Epidermal melanocyte (primary cell): ENCODE measurements at regions not wholly inside any gene's neighbourhood (a gene's known extent, or its start where the extent isn't known, plus 50 kb on each side); places are given as distances from the start of the nearest gene placed in this dataset.
"Not testable (repeated sequence)": the region's sequence is repeated elsewhere in the genome, so short reads cannot be mapped to it uniquely, and the experiment has no call there.

Experiments
- DNase-seq: peaks from one replicate; pipeline ENCODE4 v3.0.0; 2011; ENCODE audit warnings: low spot score; ENCODE audit not compliant: insufficient read length

DNA sequence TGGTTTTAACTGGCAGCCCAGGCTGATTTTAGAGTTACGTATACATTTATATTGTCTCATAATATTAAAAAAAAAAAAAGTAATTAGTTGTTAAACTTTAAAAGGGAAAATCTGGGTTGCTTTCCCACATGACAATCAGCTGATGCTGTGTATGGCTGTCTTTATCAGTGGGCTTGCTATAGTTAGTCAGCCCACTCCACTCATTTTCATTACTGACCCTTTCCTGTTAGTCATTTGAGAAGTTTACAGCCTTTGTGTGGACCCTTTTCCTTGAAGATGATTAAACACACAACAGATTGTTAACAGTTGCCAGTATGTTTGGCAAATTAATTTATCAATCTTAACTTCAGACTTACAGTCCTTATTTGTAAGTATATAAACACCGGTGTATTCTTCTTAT, 164.5 kb upstream of the AGR3 start:
- DNase-seq: no peak

GRCh38 chr7:17046666-17047065, 164.9 kb upstream of the AGR3 start:
- no peak for DNase-seq

GRCh38 chr7:17053164-17053563, 171.4 kb upstream of the AGR3 start:
- not testable (repeated sequence) for DNase-seq

DNA sequence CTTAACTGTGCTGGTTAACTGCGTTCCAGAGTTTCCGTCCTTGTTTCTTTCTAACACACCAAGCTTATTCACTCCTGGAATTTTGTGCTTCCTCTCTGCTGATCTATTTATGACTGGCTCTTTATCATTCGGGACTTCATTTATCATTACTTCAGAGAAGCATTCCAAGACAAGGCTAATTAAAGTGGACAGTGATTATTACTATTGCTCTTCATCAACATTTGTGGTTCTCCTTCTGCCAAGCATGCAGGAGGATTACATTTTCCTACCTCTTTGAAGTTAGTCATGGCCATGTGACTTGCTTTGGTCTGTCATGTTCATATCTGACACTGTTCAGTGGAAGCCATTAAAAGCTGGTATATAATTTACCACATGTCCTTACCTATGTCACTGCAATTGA, 172.4 kb upstream of the AGR3 start:
- DNase-seq: no peak

- DNase-seq: no peak
Observed at GRCh38 chr7:17054836-17055235, 173.1 kb upstream of the AGR3 start.

DNA sequence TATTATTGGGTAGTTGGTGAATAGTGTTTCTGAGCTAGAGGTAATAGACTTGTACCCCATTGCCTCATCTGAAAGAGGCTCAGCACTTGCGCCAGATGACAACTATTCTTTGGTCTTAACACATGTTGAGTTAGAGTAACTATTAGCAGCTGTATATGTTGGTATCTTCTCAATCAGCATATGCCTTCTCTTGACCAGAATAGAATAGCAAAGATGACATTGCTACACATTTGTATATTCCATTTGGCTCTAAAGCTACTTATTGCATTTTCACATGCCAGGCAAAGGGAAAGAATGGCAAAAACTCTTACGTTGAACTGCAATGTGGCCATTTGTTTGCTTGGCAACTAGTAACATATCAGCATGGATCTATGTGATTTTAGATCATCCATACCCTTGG, 173.8 kb upstream of the AGR3 start:
- DNase-seq: no peak

DNA sequence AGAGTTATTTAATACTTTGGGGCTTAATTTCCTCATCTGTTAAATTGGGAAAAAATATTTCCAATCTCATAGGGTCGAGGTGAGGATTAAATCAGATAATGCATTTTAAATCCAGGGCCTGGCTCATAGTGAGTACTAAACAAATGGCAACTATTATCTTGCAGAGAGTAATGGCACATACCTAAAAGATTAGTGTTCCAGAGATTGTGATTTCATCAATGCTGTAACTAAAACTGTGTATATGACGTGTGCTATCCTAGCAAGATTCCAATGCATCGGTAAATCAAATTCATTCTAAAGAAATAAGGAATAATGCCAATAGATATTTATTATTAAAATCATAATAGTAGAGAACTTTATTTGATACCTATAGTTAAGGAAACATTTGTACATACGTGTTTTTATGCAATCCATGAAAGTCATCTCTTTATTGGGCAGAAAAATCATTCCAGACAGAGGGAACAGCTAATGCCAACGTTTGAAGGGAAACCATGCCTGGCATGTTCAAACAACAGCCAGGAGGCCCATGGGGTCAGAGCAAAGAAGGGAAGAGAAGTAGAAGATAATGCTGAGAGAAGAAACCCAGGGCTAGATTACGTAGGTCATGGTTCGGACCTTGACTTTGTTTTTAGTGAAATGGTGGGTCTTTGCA, 174.8 kb upstream of the AGR3 start:
- DNase-seq: no peak

DNA sequence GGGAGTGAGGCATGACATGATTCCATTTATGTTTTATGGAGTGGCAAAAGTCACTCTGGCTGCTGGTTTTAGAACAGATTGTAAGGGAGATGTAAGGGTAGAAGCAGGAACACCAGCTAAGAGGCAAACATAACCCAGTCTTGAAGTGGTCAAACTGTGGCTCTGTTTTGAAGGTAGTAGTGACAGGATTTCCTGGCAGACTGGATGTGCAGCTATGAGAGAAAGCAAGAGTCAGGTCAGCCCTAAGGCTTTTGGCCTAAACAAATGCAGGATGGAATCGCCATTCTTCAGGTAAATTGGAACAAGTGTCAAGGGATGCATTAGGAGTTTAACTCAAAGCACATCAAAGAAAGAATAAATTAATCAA, 175.3 kb upstream of the AGR3 start:
- DNase-seq: no peak

DNA sequence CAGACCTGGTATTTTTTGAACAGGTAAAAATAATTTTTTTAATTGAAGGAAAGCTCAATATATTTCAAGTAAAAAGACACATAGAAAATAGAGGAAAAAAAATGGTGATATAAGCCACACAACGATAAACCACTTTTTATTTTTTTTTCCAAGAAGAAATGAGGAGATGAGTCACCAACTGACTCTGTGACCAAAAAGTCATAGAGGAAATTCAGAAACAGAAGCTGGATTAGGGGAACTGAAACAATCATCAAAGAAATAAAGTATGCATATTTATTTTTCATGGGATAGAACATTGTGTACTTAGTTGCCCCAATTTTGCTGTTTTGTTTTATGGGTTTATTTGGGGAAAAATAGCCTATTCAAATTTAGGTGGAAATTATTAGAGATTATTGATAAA, 176.8 kb upstream of the AGR3 start:
- DNase-seq: no peak

DNA sequence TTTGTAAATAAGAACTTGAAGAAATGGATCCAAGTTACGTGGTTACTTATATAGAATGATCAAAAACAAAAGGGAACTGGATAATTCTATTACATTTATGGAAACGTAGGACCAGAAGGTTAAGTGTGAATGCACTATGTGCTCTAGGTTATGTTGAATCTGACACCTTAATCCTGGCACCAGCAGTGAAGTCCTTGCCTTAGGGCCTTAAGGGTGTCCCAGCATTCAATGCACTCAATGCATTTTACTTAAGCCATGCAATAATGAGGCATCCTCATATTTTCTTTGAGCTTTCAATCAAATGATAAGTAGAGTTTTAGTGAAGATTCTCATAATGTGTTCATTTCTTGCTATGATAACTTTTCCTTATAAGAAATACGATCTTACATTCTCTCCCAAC, 178.3 kb upstream of the AGR3 start:
- no peak for DNase-seq

DNA sequence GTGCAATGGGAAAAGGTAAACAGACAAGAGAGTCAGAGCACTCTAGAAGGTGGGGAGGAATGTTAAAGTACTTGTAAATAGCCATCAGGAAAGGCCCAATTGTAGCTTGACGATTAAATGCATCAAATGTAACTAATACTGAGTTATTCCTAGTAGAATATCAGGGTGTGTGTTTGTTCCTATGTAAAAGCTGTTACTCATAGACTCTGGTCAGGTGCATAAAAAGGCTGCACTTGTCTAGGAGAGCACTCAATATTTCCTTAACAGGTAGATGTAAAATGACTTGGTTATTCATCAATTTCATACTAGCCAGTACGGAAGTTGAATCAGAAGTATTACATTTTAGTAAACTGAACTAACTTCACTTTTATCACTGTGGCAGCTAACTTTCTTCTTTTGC, 179.7 kb upstream of the AGR3 start:
- DNase-seq: no peak

DNA sequence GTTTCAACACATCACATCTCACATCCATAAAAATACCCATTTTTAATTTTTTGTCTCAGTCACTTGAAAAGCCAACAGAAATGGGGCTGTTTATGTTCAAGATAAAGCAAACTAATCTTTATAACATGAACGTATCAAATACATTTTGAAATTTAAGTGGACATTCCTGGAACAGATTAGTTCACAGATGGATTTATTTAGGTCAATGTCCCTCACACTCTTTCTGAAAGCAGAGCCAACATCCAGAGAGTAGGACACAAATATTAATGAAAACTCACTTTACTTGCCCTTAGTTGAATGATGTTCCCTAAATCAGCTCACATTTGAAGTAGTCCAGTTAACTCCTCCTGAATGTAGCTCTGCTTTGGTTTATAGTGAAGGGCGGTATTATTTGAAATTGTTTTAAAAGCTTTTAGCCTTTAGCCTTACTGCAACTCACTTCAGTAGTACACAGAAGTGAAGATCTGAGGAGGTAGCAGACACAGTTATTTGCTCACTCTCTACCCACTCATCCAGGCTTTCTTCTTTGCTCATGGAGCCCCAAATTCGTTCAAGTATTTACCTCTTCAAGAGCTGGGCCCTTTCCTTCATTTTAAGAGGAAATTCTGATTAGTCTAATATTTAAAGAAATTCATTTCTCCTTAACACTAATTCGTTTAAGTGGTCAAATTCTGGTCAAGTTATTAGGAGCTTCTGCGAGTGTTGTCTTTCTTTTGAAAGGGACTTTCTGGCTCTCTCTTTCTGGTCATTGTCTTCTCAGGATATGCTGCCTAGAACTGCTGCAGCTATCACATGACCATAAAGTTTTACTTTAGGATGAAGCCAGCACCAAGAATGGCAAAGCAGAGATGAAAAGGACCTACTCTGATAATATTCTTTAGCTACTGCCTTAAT, 180.6 kb upstream of the AGR3 start:
- DNase-seq: no peak

DNA sequence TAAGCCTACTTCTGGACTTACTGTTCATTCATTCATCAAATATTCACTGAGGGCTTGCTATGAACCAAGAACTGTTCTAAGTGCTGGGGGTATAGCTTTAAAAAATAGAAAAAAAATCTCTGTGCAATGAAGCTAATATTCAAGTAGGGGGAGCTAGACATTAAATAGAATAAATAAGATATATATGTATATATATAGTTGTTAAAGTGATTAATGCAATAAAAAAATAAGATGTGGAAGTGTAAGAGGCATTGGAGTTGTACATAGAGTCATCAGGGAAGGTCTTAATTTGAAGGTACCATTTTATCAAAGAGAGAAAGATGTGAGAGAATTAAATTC, 181.2 kb upstream of the AGR3 start:
- DNase-seq: no peak

DNA sequence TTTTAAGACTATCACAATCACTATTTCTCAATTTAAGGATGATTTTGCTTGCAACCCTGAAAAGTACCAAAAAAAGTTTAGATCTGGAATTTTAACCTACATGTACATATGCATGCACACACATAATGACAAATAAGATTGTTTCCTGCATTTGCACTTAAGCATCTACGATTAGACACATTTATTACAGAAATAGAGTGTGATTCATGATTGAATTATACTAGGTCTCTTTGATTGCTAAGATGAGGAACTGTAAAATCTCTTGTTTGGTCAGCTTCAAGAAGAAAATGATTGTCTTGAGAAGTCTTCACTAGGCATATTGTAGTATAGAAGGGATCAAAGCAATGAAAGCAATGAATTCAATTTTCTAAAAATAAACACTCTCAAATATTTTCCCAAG, 185.9 kb upstream of the AGR3 start:
- no peak for DNase-seq

DNA sequence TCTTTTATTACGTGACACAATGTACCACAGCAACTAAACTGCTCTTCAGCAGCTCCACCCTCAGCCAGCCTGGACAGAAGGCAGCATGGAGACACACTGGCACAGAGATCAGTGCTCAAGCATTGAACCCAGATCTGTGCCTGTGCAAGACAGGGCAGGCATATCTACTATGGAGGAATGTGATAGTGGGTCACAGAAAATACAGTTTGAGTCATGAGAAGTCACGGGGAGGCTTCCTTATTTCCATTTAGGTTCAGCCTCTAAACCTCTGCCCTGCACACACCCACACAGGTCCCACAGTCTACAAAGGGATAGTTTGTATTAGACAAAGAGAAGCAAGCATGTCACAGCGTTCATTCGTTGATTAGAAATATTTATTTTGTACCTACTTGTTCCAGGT, 187.4 kb upstream of the AGR3 start:
- DNase-seq: no peak

GRCh38 chr7:17070231-17070708, 188.5 kb upstream of the AGR3 start:
- DNase-seq: no peak

GRCh38 chr7:17071866-17072265, 190.1 kb upstream of the AGR3 start:
- no peak for DNase-seq

DNA sequence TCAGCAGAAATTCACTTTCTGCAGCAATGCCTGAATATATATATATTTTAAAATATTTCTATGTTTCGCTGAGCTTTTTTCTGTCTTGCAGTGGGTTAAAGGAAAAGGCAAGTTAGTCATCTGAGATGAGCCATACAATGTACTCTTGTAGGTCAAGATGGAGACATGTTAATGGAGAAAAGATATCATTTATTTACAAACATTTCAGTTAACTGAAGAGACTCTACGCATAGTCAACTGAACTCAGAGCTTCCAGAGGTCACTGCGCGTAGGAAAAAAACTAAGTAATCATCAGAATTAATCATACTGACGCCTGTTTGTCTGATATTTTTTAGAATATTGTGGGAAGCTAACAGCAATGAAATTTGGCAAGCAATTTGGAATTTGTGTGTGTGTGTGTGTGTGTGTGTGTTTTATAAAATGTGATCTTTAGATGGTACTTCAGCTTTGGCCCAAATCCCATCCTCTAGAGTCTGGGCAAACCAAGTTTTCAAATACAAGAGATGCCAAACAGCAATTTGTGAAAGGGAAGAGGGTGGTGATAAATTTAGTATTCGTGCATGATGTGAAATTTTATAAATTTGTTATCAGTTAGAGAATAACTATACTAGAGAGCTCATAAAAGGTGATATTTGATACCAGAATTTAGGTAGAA, 193.9 kb upstream of the AGR3 start:
- DNase-seq: no peak

DNA sequence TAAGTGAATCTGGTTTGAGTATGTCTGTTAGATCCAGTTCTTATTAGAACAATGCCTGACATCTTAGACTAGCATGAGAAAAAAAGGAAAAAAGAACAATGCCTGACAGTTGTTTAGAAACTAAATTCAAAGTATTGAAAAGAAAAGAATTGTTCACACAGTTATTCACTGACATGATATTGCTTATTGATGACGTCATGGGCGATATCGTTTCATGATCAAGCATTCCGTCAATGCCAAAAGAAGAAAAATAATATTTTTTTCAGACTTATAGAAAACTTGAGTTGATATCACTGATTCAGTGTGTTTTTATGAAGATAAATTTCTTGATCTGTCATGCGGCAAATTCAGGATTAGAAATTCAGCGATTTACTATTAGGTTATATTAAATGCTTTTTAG, 196.5 kb upstream of the AGR3 start:
- DNase-seq: no peak

DNA sequence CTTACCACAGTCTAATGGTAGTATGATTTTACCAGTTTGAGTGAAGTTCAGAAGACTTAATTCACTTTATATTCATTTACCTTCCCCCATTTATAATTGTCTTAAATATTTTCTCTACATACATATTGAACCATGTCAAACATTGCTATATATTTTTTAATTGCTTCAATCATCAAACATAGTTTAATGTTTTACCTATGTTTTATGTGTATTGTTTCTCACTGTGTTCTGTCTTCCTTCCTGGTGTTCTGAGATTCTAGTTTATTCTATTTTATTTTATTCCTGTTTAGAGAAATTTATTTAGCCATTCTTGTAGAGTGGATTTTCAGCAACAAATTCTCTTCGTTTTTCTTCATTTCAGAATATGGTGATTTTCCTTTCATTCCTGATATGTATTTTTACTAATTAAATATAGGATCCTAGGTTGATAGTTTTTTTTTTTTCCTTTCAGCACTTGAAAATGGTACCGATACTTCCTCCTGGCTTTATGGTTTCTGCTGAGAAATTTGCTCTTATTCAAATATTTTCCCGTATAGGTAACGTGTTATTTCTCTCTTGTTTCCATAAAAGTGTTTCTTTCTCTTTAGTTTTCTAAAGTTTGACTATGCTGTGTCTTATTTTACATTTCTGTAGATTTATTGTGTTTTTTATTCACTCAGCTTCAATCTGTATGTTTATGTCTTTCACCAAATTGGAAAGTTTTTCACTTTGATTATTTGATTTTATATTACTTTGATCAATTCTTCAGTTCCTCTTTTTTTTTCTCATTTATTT, 201.8 kb upstream of the AGR3 start:
- no peak for DNase-seq

- DNase-seq: no peak
Observed at GRCh38 chr7:17084166-17084475, 202.3 kb upstream of the AGR3 start.

- DNase-seq: no peak
Observed at GRCh38 chr7:17085186-17085585, 203.4 kb upstream of the AGR3 start.
